ENCODE measurements at regions not wholly inside any gene's neighbourhood (a gene's known extent, or its start where the extent isn't known, plus 50 kb on each side); places are given as distances from the start of the nearest gene placed in this dataset.
"Not testable (repeated sequence)": the region's sequence is repeated elsewhere in the genome, so short reads cannot be mapped to it uniquely, and the experiment has no call there.

DNA sequence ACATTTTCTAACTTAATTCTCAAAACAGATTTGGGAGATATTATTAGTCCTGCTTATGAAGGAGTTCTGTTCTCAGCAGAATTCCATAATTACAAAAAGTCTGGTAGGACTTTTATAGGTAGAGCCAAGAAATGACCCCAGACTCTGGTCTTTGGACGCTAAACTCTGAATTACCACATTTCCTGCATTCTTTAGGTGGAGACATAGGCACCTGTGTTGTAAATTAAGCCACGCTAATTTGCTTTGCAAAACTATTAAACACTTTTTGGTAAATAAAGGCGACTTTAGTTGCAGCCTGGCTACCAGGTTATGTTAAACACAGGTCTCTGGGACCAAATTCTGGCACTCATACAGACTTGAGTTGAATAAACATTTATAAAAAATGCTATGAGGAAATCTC is 77.7 kb downstream of the C9orf152 start:
- no peak overlapping the region for H3K4me2 ChIP-seq (ENCODE audit: low read length)
- intact Hi-C loops (cut with micrococcal nuclease): no loop called here

DNA sequence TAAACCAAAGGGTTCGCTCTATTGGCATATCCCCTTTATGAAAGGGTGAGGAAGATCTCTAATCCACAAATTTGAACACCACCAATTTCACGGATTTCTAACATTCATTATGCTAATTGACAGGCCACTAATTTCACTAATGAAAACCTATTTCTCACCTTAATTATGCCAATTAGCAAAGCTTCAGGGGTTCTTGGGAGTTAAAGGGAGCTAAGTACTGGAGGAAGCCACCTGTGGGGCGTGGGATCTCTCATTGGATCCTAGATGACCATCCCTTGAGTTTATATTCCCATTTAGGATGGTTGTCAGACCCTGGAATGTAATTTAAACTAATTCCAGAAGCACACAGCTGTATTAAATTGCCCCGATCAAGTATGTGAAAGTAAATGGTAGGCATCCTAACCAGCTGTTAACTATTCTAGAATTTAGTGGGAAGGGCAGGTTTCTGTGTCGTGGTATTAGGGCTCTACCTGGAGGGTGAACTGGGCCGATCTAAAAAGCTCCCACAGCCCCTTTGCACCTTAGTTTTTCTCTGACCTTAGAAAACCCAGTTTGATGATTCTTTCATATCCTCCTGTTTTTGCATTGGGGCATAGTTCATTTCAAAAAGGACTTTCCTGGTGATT is 77.1 kb downstream of the C9orf152 start:
- Histone ChIP-seq H3K9me3 (ENCODE audit: low read length) (no peaks in the 10 kb centered on the region), H3K9me2 (replicated peaks; ENCODE audit: low read length) (no peaks in the 10 kb centered on the region), H3K79me2 (ENCODE audit: low read length) (peaks cover 79% of the 10 kb centered on the region), H2AFZ (ENCODE audit: low read length) (no peak overlapping the region), H3K36me3 (ENCODE audit: low read depth, low read length) (no peaks in the 10 kb centered on the region), H3F3A (ENCODE audit: low read length, unreplicated experiment) (no peaks in the 10 kb centered on the region), H3K4me1 (ENCODE audit: insufficient read depth, low read length) (peaks cover 43% of the 10 kb centered on the region), H3K27ac (ENCODE audit: low read length) (no peak overlapping the region), H3K4me3 (ENCODE audit: low read length) (no peak overlapping the region), H3K27me3 (ENCODE audit: low read length) (no peaks in the 10 kb centered on the region), H3K4me2 (ENCODE audit: low read length) (0 out of 2 replicates have a peak overlapping the region, but pooled peaks have one; percentile 0), H3K9ac (ENCODE audit: low read length) (no peak overlapping the region), H4K20me1 (ENCODE audit: low read length) (peaks cover 23% of the 10 kb centered on the region; the same call in 1 of the 2 replicates)
- ATAC-seq (no peak), DNase-seq (no peak)
- intact Hi-C loops (cut with micrococcal nuclease): no loop called here
- POLR2A ChIA-PET (ENCODE audit: unreplicated experiment): no interaction called here
- no TSS peak for BruUV-seq (replicated peaks)
- CTCF ChIA-PET: no interaction called here
- TF ChIP-seq EZH2 (IDR thresholded peaks at IDR 0.05; ENCODE audit: low read length, unreplicated experiment) (no peak), EZH2phosphoT487 (IDR thresholded peaks at IDR 0.05; ENCODE audit: borderline replicate concordance, low read length) (no peak)
- TF ChIP-seq, protein P1, sequence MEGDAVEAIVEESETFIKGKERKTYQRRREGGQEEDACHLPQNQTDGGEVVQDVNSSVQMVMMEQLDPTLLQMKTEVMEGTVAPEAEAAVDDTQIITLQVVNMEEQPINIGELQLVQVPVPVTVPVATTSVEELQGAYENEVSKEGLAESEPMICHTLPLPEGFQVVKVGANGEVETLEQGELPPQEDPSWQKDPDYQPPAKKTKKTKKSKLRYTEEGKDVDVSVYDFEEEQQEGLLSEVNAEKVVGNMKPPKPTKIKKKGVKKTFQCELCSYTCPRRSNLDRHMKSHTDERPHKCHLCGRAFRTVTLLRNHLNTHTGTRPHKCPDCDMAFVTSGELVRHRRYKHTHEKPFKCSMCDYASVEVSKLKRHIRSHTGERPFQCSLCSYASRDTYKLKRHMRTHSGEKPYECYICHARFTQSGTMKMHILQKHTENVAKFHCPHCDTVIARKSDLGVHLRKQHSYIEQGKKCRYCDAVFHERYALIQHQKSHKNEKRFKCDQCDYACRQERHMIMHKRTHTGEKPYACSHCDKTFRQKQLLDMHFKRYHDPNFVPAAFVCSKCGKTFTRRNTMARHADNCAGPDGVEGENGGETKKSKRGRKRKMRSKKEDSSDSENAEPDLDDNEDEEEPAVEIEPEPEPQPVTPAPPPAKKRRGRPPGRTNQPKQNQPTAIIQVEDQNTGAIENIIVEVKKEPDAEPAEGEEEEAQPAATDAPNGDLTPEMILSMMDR (conservative IDR thresholded peaks at IDR 0.05; ENCODE audit: low read depth, low read length): no peak

More for the DNA sequence above, 77.7 kb downstream of the C9orf152 start:
- no peak for ATAC-seq
- H3K27me3 ChIP-seq (ENCODE audit: low read length): no peaks in the 10 kb centered on the region
- no peak overlapping the region for H3K4me3 ChIP-seq (ENCODE audit: low read length)
- no peak for DNase-seq
- no peak overlapping the region for H3K27ac ChIP-seq (ENCODE audit: low read length)
- H3F3A ChIP-seq (ENCODE audit: low read length, unreplicated experiment): no peaks in the 10 kb centered on the region
- H3K9ac ChIP-seq (ENCODE audit: low read length): no peak overlapping the region
- H3K79me2 ChIP-seq (ENCODE audit: low read length): peaks cover 76% of the 10 kb centered on the region
- ChIA-PET CTCF (no interaction called here), POLR2A (ENCODE audit: unreplicated experiment) (no interaction called here)
- no peak overlapping the region for H2AFZ ChIP-seq (ENCODE audit: low read length)
- H3K4me1 ChIP-seq (ENCODE audit: insufficient read depth, low read length): peaks cover 37% of the 10 kb centered on the region
- H3K9me3 ChIP-seq (ENCODE audit: low read length): no peaks in the 10 kb centered on the region
- no TSS peak for BruUV-seq (replicated peaks)
- no peaks in the 10 kb centered on the region for H3K9me2 ChIP-seq (replicated peaks; ENCODE audit: low read length)
- TF ChIP-seq, protein P1 (conservative IDR thresholded peaks at IDR 0.05; ENCODE audit: low read depth, low read length): no peak
- TF ChIP-seq EZH2 (IDR thresholded peaks at IDR 0.05; ENCODE audit: low read length, unreplicated experiment) (no peak), EZH2phosphoT487 (IDR thresholded peaks at IDR 0.05; ENCODE audit: borderline replicate concordance, low read length) (no peak)
- H3K36me3 ChIP-seq (ENCODE audit: low read depth, low read length): no peaks in the 10 kb centered on the region
- peaks cover 19% of the 10 kb centered on the region; the same call in 1 of the 2 replicates for H4K20me1 ChIP-seq (ENCODE audit: low read length)

DNA sequence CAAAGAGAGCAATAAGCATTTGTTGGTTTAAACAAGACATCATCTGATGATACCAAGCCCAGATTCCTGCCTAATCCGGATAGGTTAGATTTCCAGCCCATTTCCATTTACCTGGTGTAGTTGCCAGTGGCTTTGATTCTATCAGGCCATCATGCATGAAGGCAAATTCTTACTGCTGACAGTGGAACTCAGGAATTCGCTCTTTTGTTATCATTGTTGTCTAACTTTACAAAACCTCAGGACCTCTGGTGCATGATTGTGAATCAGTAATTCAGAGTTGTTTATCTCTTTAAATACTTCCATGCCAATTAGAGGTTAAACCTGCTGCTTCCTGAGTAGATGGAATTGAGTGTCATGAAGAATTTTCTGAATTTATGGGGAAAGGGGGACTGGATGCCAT is 76.5 kb downstream of the C9orf152 start:
- no peaks in the 10 kb centered on the region for H3K27me3 ChIP-seq (ENCODE audit: low read length)
- H3K27ac ChIP-seq (ENCODE audit: low read length): 0 out of 2 replicates have a peak overlapping the region, but pooled peaks have one; percentile 20
- H3K4me1 ChIP-seq (ENCODE audit: insufficient read depth, low read length): peaks cover 49% of the 10 kb centered on the region
- H2AFZ ChIP-seq (ENCODE audit: low read length): no peak overlapping the region
- peaks cover 24% of the 10 kb centered on the region; the same call in 1 of the 2 replicates for H4K20me1 ChIP-seq (ENCODE audit: low read length)
- intact Hi-C loops (cut with micrococcal nuclease): no loop called here
- peaks cover 82% of the 10 kb centered on the region for H3K79me2 ChIP-seq (ENCODE audit: low read length)
- ChIA-PET POLR2A (ENCODE audit: unreplicated experiment) (no interaction called here), CTCF (no interaction called here)
- no peak for TF ChIP-seq EZH2 (IDR thresholded peaks at IDR 0.05; ENCODE audit: low read length, unreplicated experiment)
- TF ChIP-seq, protein P1 (conservative IDR thresholded peaks at IDR 0.05; ENCODE audit: low read depth, low read length): no peak
- TF ChIP-seq EZH2phosphoT487 (IDR thresholded peaks at IDR 0.05; ENCODE audit: borderline replicate concordance, low read length): no peak
- H3K4me2 ChIP-seq (ENCODE audit: low read length): 0 out of 2 replicates have a peak overlapping the region, but pooled peaks have one; percentile 0
- BruUV-seq (replicated peaks): no TSS peak
- no peaks in the 10 kb centered on the region for H3F3A ChIP-seq (ENCODE audit: low read length, unreplicated experiment)
- H3K36me3 ChIP-seq (ENCODE audit: low read depth, low read length): peaks cover 4% of the 10 kb centered on the region
- H3K9ac ChIP-seq (ENCODE audit: low read length): no peak overlapping the region
- H3K9me2 ChIP-seq (replicated peaks; ENCODE audit: low read length): no peaks in the 10 kb centered on the region
- no peak overlapping the region for H3K4me3 ChIP-seq (ENCODE audit: low read length)
- H3K9me3 ChIP-seq (ENCODE audit: low read length): no peaks in the 10 kb centered on the region
- peak; percentile 66 for DNase-seq
- ATAC-seq: no peak

DNA sequence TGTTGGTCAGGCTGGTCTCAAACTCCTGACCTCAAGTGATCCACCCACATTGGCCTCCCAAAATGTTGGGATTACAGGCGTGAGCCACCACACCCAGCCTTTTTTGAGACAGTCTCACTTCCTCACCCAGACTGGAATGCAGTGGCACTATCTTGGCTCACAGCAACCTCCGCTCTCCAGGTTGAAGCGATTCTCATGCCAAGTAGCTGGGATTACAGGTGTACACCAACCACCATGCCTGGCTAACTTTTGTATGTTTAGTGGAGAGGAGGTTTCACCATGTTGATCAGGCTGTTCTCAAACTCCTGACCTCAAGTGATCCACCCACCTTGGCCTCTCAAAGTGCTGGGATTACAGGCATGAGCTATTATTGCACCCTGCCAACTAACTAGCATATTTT is 75.4 kb downstream of the C9orf152 start:
- DNase-seq; POLR2A ChIA-PET (ENCODE audit: unreplicated experiment); CTCF ChIA-PET; H3K9me3 ChIP-seq (ENCODE audit: low read length); H3K9me2 ChIP-seq (replicated peaks; ENCODE audit: low read length); ATAC-seq; intact Hi-C loops (cut with micrococcal nuclease); H3F3A ChIP-seq (ENCODE audit: low read length, unreplicated experiment); H2AFZ ChIP-seq (ENCODE audit: low read length); H3K4me2 ChIP-seq (ENCODE audit: low read length); BruUV-seq (replicated peaks); H3K4me3 ChIP-seq (ENCODE audit: low read length); H3K27me3 ChIP-seq (ENCODE audit: low read length); H3K9ac ChIP-seq (ENCODE audit: low read length): not testable (repeated sequence)
- peaks cover 49% of the 10 kb centered on the region for H3K4me1 ChIP-seq (ENCODE audit: insufficient read depth, low read length)
- peaks cover 30% of the 10 kb centered on the region; the same call in 1 of the 2 replicates for H4K20me1 ChIP-seq (ENCODE audit: low read length)
- H3K79me2 ChIP-seq (ENCODE audit: low read length): peaks cover 84% of the 10 kb centered on the region
- peak overlapping the region; percentile 91; the same call in 1 of the 2 replicates for H3K27ac ChIP-seq (ENCODE audit: low read length)
- peaks cover 13% of the 10 kb centered on the region for H3K36me3 ChIP-seq (ENCODE audit: low read depth, low read length)

Measured in PC-3 (cell line).